ENCODE measurements at regions not wholly inside any gene's neighbourhood (a gene's known extent, or its start where the extent isn't known, plus 50 kb on each side); places are given as distances from the start of the nearest gene placed in this dataset.

GRCh38 chr12:84077679-84078078 is 834.9 kb downstream of the SLC6A15 start:
- Histone ChIP-seq H3K4me2 (ENCODE audit: low read length) (no peak overlapping the region), H3K36me3 (ENCODE audit: insufficient read depth, low read length) (no peaks in the 10 kb centered on the region), H4K20me1 (ENCODE audit: insufficient read depth, low read length) (no peaks in the 10 kb centered on the region), H3F3A (ENCODE audit: insufficient read depth, low read length) (no peaks in the 10 kb centered on the region), H3K4me3 (ENCODE audit: low read depth, low read length, poor library complexity, severe bottlenecking) (no peak overlapping the region), H2AFZ (ENCODE audit: low read length) (no peak overlapping the region), H3K4me1 (ENCODE audit: insufficient read depth, low read length, severe bottlenecking) (no peaks in the 10 kb centered on the region), H3K79me2 (ENCODE audit: insufficient read depth, low read length) (no peaks in the 10 kb centered on the region), H3K9ac (ENCODE audit: low read length) (no peak overlapping the region), H3K27ac (ENCODE audit: low read depth, low read length, poor library complexity, severe bottlenecking) (no peak overlapping the region), H3K27me3 (ENCODE audit: insufficient read depth, low read length) (no peaks in the 10 kb centered on the region), H3K9me2 (ENCODE audit: low read depth, low read length) (no peaks in the 10 kb centered on the region), H3K9me3 (ENCODE audit: low read length) (no peaks in the 10 kb centered on the region)
- TF ChIP-seq EZH2 (IDR thresholded peaks at IDR 0.05; ENCODE audit: borderline replicate concordance, low read length): no peak
- no peak for TF ChIP-seq CTCF (IDR thresholded peaks at IDR 0.05; ENCODE audit: low read length)

- no peaks in the 10 kb centered on the region for H3K9me3 ChIP-seq (ENCODE audit: low read length)
- no peak overlapping the region for H2AFZ ChIP-seq (ENCODE audit: low read length)
- H3K4me3 ChIP-seq (ENCODE audit: low read depth, low read length, poor library complexity, severe bottlenecking): no peak overlapping the region
- H3K9me2 ChIP-seq (ENCODE audit: low read depth, low read length): no peaks in the 10 kb centered on the region
- no peaks in the 10 kb centered on the region for H4K20me1 ChIP-seq (ENCODE audit: insufficient read depth, low read length)
- no peak overlapping the region for H3K4me2 ChIP-seq (ENCODE audit: low read length)
- H3K9ac ChIP-seq (ENCODE audit: low read length): no peak overlapping the region
- H3K4me1 ChIP-seq (ENCODE audit: insufficient read depth, low read length, severe bottlenecking): no peaks in the 10 kb centered on the region
- H3K36me3 ChIP-seq (ENCODE audit: insufficient read depth, low read length): no peaks in the 10 kb centered on the region
- TF ChIP-seq CTCF (IDR thresholded peaks at IDR 0.05; ENCODE audit: low read length): no peak
- TF ChIP-seq EZH2 (IDR thresholded peaks at IDR 0.05; ENCODE audit: borderline replicate concordance, low read length): no peak
- no peaks in the 10 kb centered on the region for H3F3A ChIP-seq (ENCODE audit: insufficient read depth, low read length)
- H3K27me3 ChIP-seq (ENCODE audit: insufficient read depth, low read length): no peaks in the 10 kb centered on the region
- H3K79me2 ChIP-seq (ENCODE audit: insufficient read depth, low read length): no peaks in the 10 kb centered on the region
- H3K27ac ChIP-seq (ENCODE audit: low read depth, low read length, poor library complexity, severe bottlenecking): no peak overlapping the region
These were observed 836.6 kb downstream of the SLC6A15 start for GRCh38 chr12:84075991-84076390.

GRCh38 chr12:84073401-84073800 is 839.2 kb downstream of the SLC6A15 start:
- Histone ChIP-seq H3K27ac (ENCODE audit: low read depth, low read length, poor library complexity, severe bottlenecking) (no peak overlapping the region), H3F3A (ENCODE audit: insufficient read depth, low read length) (no peaks in the 10 kb centered on the region), H3K36me3 (ENCODE audit: insufficient read depth, low read length) (no peaks in the 10 kb centered on the region), H3K4me2 (ENCODE audit: low read length) (no peak overlapping the region), H4K20me1 (ENCODE audit: insufficient read depth, low read length) (no peaks in the 10 kb centered on the region), H3K4me3 (ENCODE audit: low read depth, low read length, poor library complexity, severe bottlenecking) (no peak overlapping the region), H3K27me3 (ENCODE audit: insufficient read depth, low read length) (no peaks in the 10 kb centered on the region), H3K4me1 (ENCODE audit: insufficient read depth, low read length, severe bottlenecking) (no peaks in the 10 kb centered on the region), H3K9me3 (ENCODE audit: low read length) (no peaks in the 10 kb centered on the region), H2AFZ (ENCODE audit: low read length) (no peak overlapping the region), H3K79me2 (ENCODE audit: insufficient read depth, low read length) (no peaks in the 10 kb centered on the region), H3K9me2 (ENCODE audit: low read depth, low read length) (no peaks in the 10 kb centered on the region), H3K9ac (ENCODE audit: low read length) (no peak overlapping the region)
- no peak for TF ChIP-seq CTCF (IDR thresholded peaks at IDR 0.05; ENCODE audit: low read length)
- TF ChIP-seq EZH2 (IDR thresholded peaks at IDR 0.05; ENCODE audit: borderline replicate concordance, low read length): no peak
